GM23338 (cell line): ENCODE measurements at regions not wholly inside any gene's neighbourhood (a gene's known extent, or its start where the extent isn't known, plus 50 kb on each side); places are given as distances from the start of the nearest gene placed in this dataset.

Source experiments
- CREB1 ChIP-seq: fragments of 250-450 bp; sonication (Bioruptor Pico); IDR thresholded peaks from 2 replicates; pipeline ENCODE4 v1.5.0; 2020; ENCODE audit warnings: low read depth, mild to moderate bottlenecking, moderate library complexity
- CTCF ChIP-seq, 2 experiments: fragments of 200-600 bp in 1 of 2; sonication (generic) in 1 of 2; conservative IDR thresholded peaks; 2 replicates each; pipeline versions ENCODE4 v1.5.1 to v1.6.1; 2016 to 2017; ENCODE audit warnings: antibody characterized with exemption in 2 of 2, low read depth in 2 of 2, mild to moderate bottlenecking in 2 of 2, moderate library complexity in 1 of 2
- EZH2 ChIP-seq: fragments of 200-600 bp; sonication (generic); IDR thresholded peaks from one replicate; pipeline ENCODE4 v1.8.0; 2017; ENCODE audit warnings: antibody characterized with exemption, mild to moderate bottlenecking, low read depth; ENCODE audit not compliant: unreplicated experiment
- EZH2phosphoT487 ChIP-seq: fragments of 200-600 bp; sonication (generic); IDR thresholded peaks from one replicate; pipeline ENCODE4 v1.8.1; 2018; ENCODE audit warnings: antibody characterized with exemption; ENCODE audit not compliant: unreplicated experiment
- POLR2AphosphoS5 ChIP-seq: IDR thresholded peaks from 2 replicates; pipeline ENCODE4 v1.6.1; 2016; ENCODE audit warnings: antibody characterized with exemption, low read depth

- no peak for TF ChIP-seq CTCF (conservative IDR thresholded peaks at IDR 0.05; ENCODE audit: low read depth in 2 of 2)
- no peak for TF ChIP-seq EZH2
- no peak for TF ChIP-seq CREB1
- no peak for TF ChIP-seq POLR2AphosphoS5
- TF ChIP-seq EZH2phosphoT487: no peak
Measured at GRCh38 chr10:83863283-83863966, 275.9 kb upstream of the GHITM start.
